ENCODE measurements at regions not wholly inside any gene's neighbourhood (a gene's known extent, or its start where the extent isn't known, plus 50 kb on each side); places are given as distances from the start of the nearest gene placed in this dataset.

DNA sequence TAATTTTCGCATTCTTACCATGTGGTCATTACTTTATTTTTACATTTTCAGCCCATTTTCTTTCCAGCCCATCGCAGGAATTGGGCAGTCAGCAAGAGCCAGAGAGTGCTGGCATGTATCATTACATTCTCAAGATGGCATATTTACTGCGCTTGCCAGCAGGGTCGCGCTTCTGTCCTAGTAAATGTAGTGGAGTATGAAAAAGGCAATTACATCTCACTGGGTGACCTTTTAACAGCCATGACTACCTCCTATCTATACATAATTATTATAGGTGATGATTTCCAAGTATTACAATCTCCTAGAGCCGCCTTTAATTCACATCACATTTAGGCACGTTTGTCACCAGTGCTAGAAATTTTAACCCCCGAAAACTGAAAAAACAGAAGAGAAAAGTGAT is 433.7 kb upstream of the MGMT start:
- TF ChIP-seq, protein P1, sequence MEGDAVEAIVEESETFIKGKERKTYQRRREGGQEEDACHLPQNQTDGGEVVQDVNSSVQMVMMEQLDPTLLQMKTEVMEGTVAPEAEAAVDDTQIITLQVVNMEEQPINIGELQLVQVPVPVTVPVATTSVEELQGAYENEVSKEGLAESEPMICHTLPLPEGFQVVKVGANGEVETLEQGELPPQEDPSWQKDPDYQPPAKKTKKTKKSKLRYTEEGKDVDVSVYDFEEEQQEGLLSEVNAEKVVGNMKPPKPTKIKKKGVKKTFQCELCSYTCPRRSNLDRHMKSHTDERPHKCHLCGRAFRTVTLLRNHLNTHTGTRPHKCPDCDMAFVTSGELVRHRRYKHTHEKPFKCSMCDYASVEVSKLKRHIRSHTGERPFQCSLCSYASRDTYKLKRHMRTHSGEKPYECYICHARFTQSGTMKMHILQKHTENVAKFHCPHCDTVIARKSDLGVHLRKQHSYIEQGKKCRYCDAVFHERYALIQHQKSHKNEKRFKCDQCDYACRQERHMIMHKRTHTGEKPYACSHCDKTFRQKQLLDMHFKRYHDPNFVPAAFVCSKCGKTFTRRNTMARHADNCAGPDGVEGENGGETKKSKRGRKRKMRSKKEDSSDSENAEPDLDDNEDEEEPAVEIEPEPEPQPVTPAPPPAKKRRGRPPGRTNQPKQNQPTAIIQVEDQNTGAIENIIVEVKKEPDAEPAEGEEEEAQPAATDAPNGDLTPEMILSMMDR (conservative IDR thresholded peaks at IDR 0.05; ENCODE audit: low read depth, low read length), result no peak
- TF ChIP-seq EZH2phosphoT487 (IDR thresholded peaks at IDR 0.05; ENCODE audit: borderline replicate concordance, low read length) (no peak), EZH2 (IDR thresholded peaks at IDR 0.05; ENCODE audit: low read length, unreplicated experiment) (no peak)

All from PC-3 (cell line).